D721Med (cell line): ENCODE measurements at regions not wholly inside any gene's neighbourhood (a gene's known extent, or its start where the extent isn't known, plus 50 kb on each side); places are given as distances from the start of the nearest gene placed in this dataset.

Experiments used
- DNase-seq: peaks from one replicate; pipeline ENCODE4 v3.0.0; 2011; ENCODE audit warnings: low spot score; ENCODE audit not compliant: insufficient read length
- FAIRE-seq: peaks from 2 replicates; lab custom pipeline; 2011; peaks lifted over from hg19 to GRCh38; lab: Jason Lieb, UNC
- CTCF ChIP-seq: IDR thresholded peaks from 2 replicates; pipeline ENCODE4 v1.5.1; 2012; ENCODE audit warnings: mild to moderate bottlenecking, control low read depth; ENCODE audit not compliant: insufficient read depth; ENCODE audit errors: missing control alignments

- FAIRE-seq (no peak), DNase-seq (no peak)
- TF ChIP-seq CTCF = no peak
Measured at GRCh38 chr5:58246461-58246944, 213.4 kb downstream of the PLK2 start.

- FAIRE-seq (no peak), DNase-seq (no peak)
- no peak for TF ChIP-seq CTCF
Measured at GRCh38 chr5:58245476-58245840, 214.4 kb downstream of the PLK2 start.

GRCh38 chr5:58244819-58245475 lies 214.9 kb downstream of the PLK2 start:
- no peak for FAIRE-seq
- no peak for DNase-seq
- TF ChIP-seq CTCF = no peak

- no peak for FAIRE-seq
- DNase-seq = no peak
- TF ChIP-seq CTCF = no peak
Measured at GRCh38 chr5:58241389-58241788, 218.5 kb downstream of the PLK2 start.

DNA sequence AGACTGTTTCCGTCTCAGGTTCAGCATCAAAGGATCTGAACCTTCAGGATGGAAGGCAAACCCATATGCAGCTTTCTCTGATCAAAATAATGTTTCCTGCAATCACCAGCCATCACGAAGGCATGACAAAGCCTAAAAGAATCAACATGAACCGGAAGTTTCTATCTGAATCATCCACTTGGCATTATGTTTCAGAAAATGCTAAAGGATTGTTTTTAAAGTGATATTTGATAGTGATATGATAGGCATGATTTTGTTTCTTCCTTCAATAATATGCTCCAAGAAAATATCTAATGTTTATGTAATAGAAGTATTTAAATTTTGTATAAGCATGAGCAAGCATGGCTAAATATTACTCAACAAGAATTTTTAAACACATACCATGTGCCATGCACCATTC lies 219.6 kb downstream of the PLK2 start:
- FAIRE-seq (no peak), DNase-seq (no peak)
- TF ChIP-seq CTCF = no peak

GRCh38 chr5:58239731-58240130 lies 220.2 kb downstream of the PLK2 start:
- DNase-seq (no peak), FAIRE-seq (peak; percentile 46)
- no peak for TF ChIP-seq CTCF

- no peak for DNase-seq
- TF ChIP-seq CTCF = no peak
- FAIRE-seq = no peak
Measured at GRCh38 chr5:58239045-58239444, 220.8 kb downstream of the PLK2 start.
